OCI-LY3 (cell line): ENCODE measurements at regions not wholly inside any gene's neighbourhood (a gene's known extent, or its start where the extent isn't known, plus 50 kb on each side); places are given as distances from the start of the nearest gene placed in this dataset.

Experiments
- H2AFZ ChIP-seq: fragments of 200-600, 300-600 bp; shearing (Covaris generic); 2 replicates; pipeline ENCODE4 v1.6.0; 2014; ENCODE audit warnings: antibody characterized with exemption, low read depth, low read length
- H3K27ac ChIP-seq: fragments of 200-600, 300-600 bp; sonication (generic); 2 replicates; pipeline ENCODE4 v1.5.1; 2014; ENCODE audit warnings: mild to moderate bottlenecking, low read length, moderate library complexity, mixed read lengths
- H3K27me3 ChIP-seq: fragments of 200-600, 300-600 bp; sonication (generic); 2 replicates; pipeline ENCODE4 v1.6.1; 2014; ENCODE audit warnings: low read depth, low read length, mixed read lengths
- H3K36me3 ChIP-seq: fragments of 200-600, 300-600 bp; sonication (generic); replicated peaks from 2 replicates; pipeline ENCODE3; 2014; ENCODE audit warnings: low read depth, low read length, mixed read lengths
- H3K4me1 ChIP-seq: fragments of 300-600, 200-600 bp; sonication (generic); 2 replicates; pipeline ENCODE4 v1.6.1; 2014; ENCODE audit warnings: low read length, mixed read lengths
- H3K4me2 ChIP-seq: fragments of 200-600, 300-600 bp; sonication (generic); 2 replicates; pipeline ENCODE4 v1.6.1; 2014; ENCODE audit warnings: low read length, mixed read lengths
- H3K4me3 ChIP-seq: fragments of 300-600, 200-600 bp; sonication (generic); 2 replicates; pipeline ENCODE4 v1.5.1; 2014; ENCODE audit warnings: antibody characterized with exemption, mild to moderate bottlenecking, low read length, moderate library complexity
- H3K79me2 ChIP-seq: fragments of 300-600, 200-600 bp; shearing (Covaris generic); 2 replicates; pipeline ENCODE4 v1.6.1; 2014; ENCODE audit warnings: mild to moderate bottlenecking, low read length, mixed read lengths
- H3K9ac ChIP-seq: fragments of 300-600, 200-600 bp; shearing (Covaris generic); 2 replicates; pipeline ENCODE4 v1.6.0; 2014; ENCODE audit warnings: mild to moderate bottlenecking, low read length, moderate library complexity
- H3K9me3 ChIP-seq: fragments of 200-600, 300-600 bp; shearing (Covaris generic); 2 replicates; pipeline ENCODE4 v1.6.1; 2014; ENCODE audit warnings: low read length, mixed read lengths; ENCODE audit not compliant: insufficient read depth
- H4K20me1 ChIP-seq: fragments of 200-600, 300-600 bp; sonication (generic); 2 replicates; pipeline ENCODE4 v1.6.1; 2016; ENCODE audit warnings: low read length, mixed read lengths; ENCODE audit not compliant: insufficient read depth
- EZH2phosphoT487 ChIP-seq: fragments of 200-600 bp; shearing (Covaris generic); IDR thresholded peaks from 2 replicates; pipeline ENCODE4 v1.6.1; 2018; ENCODE audit warnings: antibody characterized with exemption, mixed run types, low read depth
- TF ChIP-seq, protein P1 (sequence below): fragments of 200-600, 300-600 bp; sonication (generic); IDR thresholded peaks from 2 replicates; pipeline ENCODE4 v1.5.1; 2014; ENCODE audit warnings: antibody characterized with exemption, low read length, low read depth

- Histone ChIP-seq H4K20me1 (no peaks in the 10 kb centered on the region), H3K27me3 (no peaks in the 10 kb centered on the region), H3K9ac (no peak overlapping the region), H3K27ac (no peak overlapping the region), H3K4me1 (peaks cover 12% of the 10 kb centered on the region), H3K36me3 (no peaks in the 10 kb centered on the region), H3K79me2 (no peaks in the 10 kb centered on the region), H3K4me3 (no peak overlapping the region), H2AFZ (no peak overlapping the region), H3K9me3 (no peaks in the 10 kb centered on the region), H3K4me2 (no peak overlapping the region)
- TF ChIP-seq, protein P1, sequence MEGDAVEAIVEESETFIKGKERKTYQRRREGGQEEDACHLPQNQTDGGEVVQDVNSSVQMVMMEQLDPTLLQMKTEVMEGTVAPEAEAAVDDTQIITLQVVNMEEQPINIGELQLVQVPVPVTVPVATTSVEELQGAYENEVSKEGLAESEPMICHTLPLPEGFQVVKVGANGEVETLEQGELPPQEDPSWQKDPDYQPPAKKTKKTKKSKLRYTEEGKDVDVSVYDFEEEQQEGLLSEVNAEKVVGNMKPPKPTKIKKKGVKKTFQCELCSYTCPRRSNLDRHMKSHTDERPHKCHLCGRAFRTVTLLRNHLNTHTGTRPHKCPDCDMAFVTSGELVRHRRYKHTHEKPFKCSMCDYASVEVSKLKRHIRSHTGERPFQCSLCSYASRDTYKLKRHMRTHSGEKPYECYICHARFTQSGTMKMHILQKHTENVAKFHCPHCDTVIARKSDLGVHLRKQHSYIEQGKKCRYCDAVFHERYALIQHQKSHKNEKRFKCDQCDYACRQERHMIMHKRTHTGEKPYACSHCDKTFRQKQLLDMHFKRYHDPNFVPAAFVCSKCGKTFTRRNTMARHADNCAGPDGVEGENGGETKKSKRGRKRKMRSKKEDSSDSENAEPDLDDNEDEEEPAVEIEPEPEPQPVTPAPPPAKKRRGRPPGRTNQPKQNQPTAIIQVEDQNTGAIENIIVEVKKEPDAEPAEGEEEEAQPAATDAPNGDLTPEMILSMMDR = no peak
Measured at GRCh38 chr6:54467384-54467783, 159.1 kb downstream of the TINAG start.

GRCh38 chr6:54473328-54473727 lies 165.1 kb downstream of the TINAG start:
- no peaks in the 10 kb centered on the region for H3K36me3 ChIP-seq
- no peaks in the 10 kb centered on the region for H3K27me3 ChIP-seq
- H4K20me1 ChIP-seq = no peaks in the 10 kb centered on the region
- no peak overlapping the region for H3K4me2 ChIP-seq
- no peaks in the 10 kb centered on the region for H3K79me2 ChIP-seq
- no peak overlapping the region for H3K27ac ChIP-seq
- no peak overlapping the region for H3K4me3 ChIP-seq
- H3K4me1 ChIP-seq = no peaks in the 10 kb centered on the region
- TF ChIP-seq, protein P1 = no peak
- no peak for TF ChIP-seq EZH2phosphoT487
- no peak overlapping the region for H3K9ac ChIP-seq
- no peak overlapping the region for H2AFZ ChIP-seq
- no peaks in the 10 kb centered on the region for H3K9me3 ChIP-seq

DNA sequence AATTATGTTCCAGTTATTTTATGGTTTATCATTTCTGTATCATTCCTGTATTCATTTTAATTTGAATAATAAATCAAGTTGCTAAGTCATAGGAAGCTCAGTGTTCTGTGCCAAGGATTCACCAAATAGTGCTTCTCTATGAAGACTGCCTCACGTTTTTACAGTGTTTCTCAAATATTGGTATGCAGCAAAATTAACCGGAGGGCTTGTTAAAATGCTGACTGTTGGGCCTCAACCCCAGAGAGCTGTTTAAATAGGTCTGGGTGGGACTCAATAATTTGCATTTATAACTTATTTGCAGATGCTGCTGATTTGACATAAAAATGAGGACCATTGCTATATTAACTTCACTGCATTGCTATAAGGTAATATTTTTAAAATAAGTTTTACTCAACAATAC lies 166.7 kb downstream of the TINAG start:
- Histone ChIP-seq H4K20me1 (no peaks in the 10 kb centered on the region), H3K4me1 (no peaks in the 10 kb centered on the region), H3K9ac (no peak overlapping the region), H3K4me2 (no peak overlapping the region), H3K9me3 (no peaks in the 10 kb centered on the region), H3K27me3 (no peaks in the 10 kb centered on the region), H2AFZ (no peak overlapping the region), H3K36me3 (no peaks in the 10 kb centered on the region), H3K4me3 (no peak overlapping the region), H3K79me2 (no peaks in the 10 kb centered on the region), H3K27ac (no peak overlapping the region)
- TF ChIP-seq, protein P1 = no peak

GRCh38 chr6:54481091-54481490 lies 172.8 kb downstream of the TINAG start:
- no peak overlapping the region for H3K4me2 ChIP-seq
- H4K20me1 ChIP-seq = no peaks in the 10 kb centered on the region
- no peak overlapping the region for H2AFZ ChIP-seq
- H3K9me3 ChIP-seq = no peaks in the 10 kb centered on the region
- H3K4me3 ChIP-seq = no peak overlapping the region
- no peak overlapping the region for H3K27ac ChIP-seq
- H3K36me3 ChIP-seq = no peaks in the 10 kb centered on the region
- TF ChIP-seq, protein P1 = no peak
- no peak for TF ChIP-seq EZH2phosphoT487
- no peak overlapping the region for H3K9ac ChIP-seq
- H3K4me1 ChIP-seq = no peaks in the 10 kb centered on the region
- no peaks in the 10 kb centered on the region for H3K79me2 ChIP-seq
- no peaks in the 10 kb centered on the region for H3K27me3 ChIP-seq
